B cell (primary cell): ENCODE measurements at regions not wholly inside any gene's neighbourhood (a gene's known extent, or its start where the extent isn't known, plus 50 kb on each side); places are given as distances from the start of the nearest gene placed in this dataset.

ENCODE experiments used
- CTCF ChIP-seq: fragments of 200-600 bp; IDR thresholded peaks from one replicate; pipeline ENCODE4 v1.8.0; 2022; ENCODE audit warnings: antibody characterized with exemption, mild to moderate bottlenecking
- EZH2 ChIP-seq: IDR thresholded peaks from 2 replicates; pipeline ENCODE4 v1.6.1; 2012; ENCODE audit warnings: borderline replicate concordance, low read depth, mild to moderate bottlenecking, moderate library complexity, low read length; ENCODE audit not compliant: insufficient read depth, poor library complexity, severe bottlenecking

DNA sequence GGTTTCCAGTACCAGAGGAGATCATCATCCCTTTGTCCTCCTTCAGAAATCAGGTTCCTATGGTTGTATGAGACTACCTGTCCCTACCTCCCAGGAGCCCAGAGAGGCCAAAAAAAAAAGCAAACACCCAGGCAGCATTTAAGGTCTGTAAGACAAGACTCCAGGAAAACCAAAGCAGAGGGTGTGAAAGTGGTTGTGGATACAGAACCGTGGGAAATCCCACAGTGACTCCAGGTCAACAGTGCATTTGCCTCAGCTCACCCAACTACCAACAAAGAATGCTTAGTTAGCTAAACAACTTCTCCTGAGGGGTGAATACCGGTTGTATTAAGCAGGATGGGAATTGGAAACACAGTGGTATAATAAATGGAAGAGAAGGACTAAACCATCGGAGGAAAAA lies 83.6 kb downstream of the LBH start:
- TF ChIP-seq CTCF (no peak), EZH2 (no peak)
